ENCODE measurements at regions not wholly inside any gene's neighbourhood (a gene's known extent, or its start where the extent isn't known, plus 50 kb on each side); places are given as distances from the start of the nearest gene placed in this dataset.

DNA sequence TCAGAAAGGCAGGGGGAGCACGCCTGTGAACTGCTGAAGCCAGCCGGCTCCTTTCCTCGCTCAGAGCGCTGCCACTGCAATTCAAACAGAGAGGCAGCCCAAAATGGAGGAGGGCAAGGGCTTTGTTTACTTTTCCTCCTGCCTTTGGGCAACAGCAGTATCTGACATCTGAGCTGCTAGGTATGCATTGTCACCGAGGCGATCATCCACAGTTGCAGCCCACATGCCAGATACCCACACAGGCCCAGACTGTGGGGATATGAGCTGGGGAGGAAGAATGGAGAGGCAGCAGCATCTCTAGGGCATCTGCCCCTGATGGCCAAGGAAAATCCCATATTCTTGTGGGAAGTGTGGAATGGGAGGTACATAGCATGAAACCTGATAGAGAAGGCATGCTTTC lies 357.1 kb downstream of the BARHL2 start:
- TF ChIP-seq POLR2A (IDR thresholded peaks at IDR 0.05) (no peak), CTCF (IDR thresholded peaks at IDR 0.05) (no peak)
